Keratinocyte (primary cell): ENCODE measurements at regions not wholly inside any gene's neighbourhood (a gene's known extent, or its start where the extent isn't known, plus 50 kb on each side); places are given as distances from the start of the nearest gene placed in this dataset.

Source experiments
- DNase-seq: peaks from one replicate; pipeline ENCODE4 v3.0.0-alpha.2; 2011; ENCODE audit warnings: low read depth, missing footprints, low spot score
- FAIRE-seq: peaks from 2 replicates; lab custom pipeline; 2011; peaks lifted over from hg19 to GRCh38; lab: Jason Lieb, UNC
- H2AFZ ChIP-seq: 2 replicates; pipeline ENCODE4 v1.6.0; 2012; ENCODE audit warnings: low read length, control low read depth, inconsistent platforms; ENCODE audit not compliant: control insufficient read depth
- H3K27ac ChIP-seq: 2 replicates; pipeline ENCODE4 v1.5.1; 2011; ENCODE audit warnings: low read length; ENCODE audit not compliant: control insufficient read depth, insufficient read depth
- H3K27me3 ChIP-seq: 3 replicates; pipeline ENCODE4 v1.6.0; 2011; ENCODE audit warnings: low read length; ENCODE audit not compliant: control insufficient read depth, insufficient read depth; ENCODE audit errors: extremely low read depth
- H3K36me3 ChIP-seq, 2 experiments: 2 replicates in 1 of 2; 3 replicates in 1 of 2; pipeline ENCODE4 v1.5.1; 2011; ENCODE audit warnings: low read length in 2 of 2, mild to moderate bottlenecking in 1 of 2; ENCODE audit not compliant: control insufficient read depth in 2 of 2, insufficient read depth in 2 of 2; ENCODE audit errors: extremely low read depth in 1 of 2
- H3K4me1 ChIP-seq: 3 replicates; pipeline ENCODE4 v1.5.1; 2011; ENCODE audit warnings: low read length; ENCODE audit not compliant: control insufficient read depth, insufficient read depth; ENCODE audit errors: extremely low read depth
- H3K4me2 ChIP-seq: 3 replicates; pipeline ENCODE4 v1.6.0; 2011; ENCODE audit warnings: low read depth, low read length; ENCODE audit not compliant: control insufficient read depth, insufficient read depth; ENCODE audit errors: extremely low read depth
- H3K4me3 ChIP-seq, 3 experiments: fragments of 200-600 bp in 1 of 3; sonication (generic) in 1 of 3; 2 replicates in 2 of 3; 3 replicates in 1 of 3; pipeline ENCODE4 v1.5.1; 2011 to 2016; ENCODE audit warnings: low read length in 3 of 3, mild to moderate bottlenecking in 3 of 3, control low read depth in 2 of 3, inconsistent platforms in 1 of 3, low read depth in 1 of 3, mixed read lengths in 1 of 3, mixed run types in 1 of 3, moderate library complexity in 1 of 3; ENCODE audit not compliant: control insufficient read depth in 2 of 3, insufficient read depth in 2 of 3; ENCODE audit errors: extremely low read depth in 1 of 3
- H3K79me2 ChIP-seq: 2 replicates; pipeline ENCODE4 v1.6.0; 2012; ENCODE audit warnings: low read length; ENCODE audit not compliant: control insufficient read depth, insufficient read depth
- H3K9ac ChIP-seq: 3 replicates; pipeline ENCODE4 v1.6.0; 2011; ENCODE audit warnings: low read length; ENCODE audit not compliant: control insufficient read depth, insufficient read depth; ENCODE audit errors: extremely low read depth
- H3K9me1 ChIP-seq: 3 replicates; pipeline ENCODE4 v1.6.0; 2011; ENCODE audit warnings: low read length; ENCODE audit not compliant: control insufficient read depth, insufficient read depth; ENCODE audit errors: extremely low read depth
- H3K9me3 ChIP-seq: 2 replicates; pipeline ENCODE4 v1.5.1; 2012; ENCODE audit warnings: low read depth, low read length; ENCODE audit not compliant: control insufficient read depth
- H4K20me1 ChIP-seq: 3 replicates; pipeline ENCODE4 v1.6.0; 2011; ENCODE audit warnings: low read length; ENCODE audit not compliant: control insufficient read depth, insufficient read depth; ENCODE audit errors: extremely low read depth
- CTCF ChIP-seq, 3 experiments: IDR thresholded peaks in 1 of 3; conservative IDR thresholded peaks in 1 of 3; optimal IDR thresholded peaks in 1 of 3; 2 replicates in 2 of 3; 3 replicates in 1 of 3; pipeline versions ENCODE3 to v1.5.1; 2011; ENCODE audit warnings: low read length in 3 of 3, mild to moderate bottlenecking in 3 of 3, moderate library complexity in 2 of 3, control low read depth in 1 of 3, inconsistent platforms in 1 of 3; ENCODE audit not compliant: insufficient read depth in 2 of 3; ENCODE audit errors: extremely low read depth in 1 of 3
- EZH2 ChIP-seq: IDR thresholded peaks from one replicate; pipeline ENCODE4 v1.6.1; 2012; ENCODE audit warnings: inconsistent platforms, mild to moderate bottlenecking, low read length, moderate library complexity
- dilution Hi-C: fragments of 300-500 bp; cut with MboI; formaldehyde crosslinking; loops from one replicate; pipeline ENCODE4 v1.7.0; 2020; ENCODE audit warnings: low sequenced_read_pairs; ENCODE audit not compliant: extremely low pct_ligation_motif_present

GRCh38 chr1:54479841-54480524, 68.0 kb upstream of the ACOT11 start:
- Histone ChIP-seq H3K79me2 (no peaks in the 10 kb centered on the region), H3K9me1 (no peaks in the 10 kb centered on the region), H3K27me3 (peaks cover 10% of the 10 kb centered on the region), H3K9ac (no peak overlapping the region), H2AFZ (no peak overlapping the region), H3K4me3 (no peak overlapping the region), H3K4me2 (no peak overlapping the region), H4K20me1 (no peaks in the 10 kb centered on the region), H3K9me3 (no peaks in the 10 kb centered on the region), H3K36me3 (no peaks in the 10 kb centered on the region), H3K27ac (no peak overlapping the region), H3K4me1 (peaks cover under 1% of the 10 kb centered on the region)
- no peak for TF ChIP-seq CTCF (optimal IDR thresholded peaks at IDR 0.05 in 1 of 3, IDR thresholded peaks at IDR 0.05 in 1 of 3, conservative IDR thresholded peaks at IDR 0.05 in 1 of 3; ENCODE audit: extremely low read depth in 1 of 3, insufficient read depth in 2 of 3, low read length in 3 of 3)
- no peak for TF ChIP-seq EZH2
- DNase-seq: no peak
- dilution Hi-C loops: no loop called here
- no peak for FAIRE-seq

GRCh38 chr1:54479251-54479650, 68.8 kb upstream of the ACOT11 start:
- H3K4me1 ChIP-seq: no peaks in the 10 kb centered on the region
- H2AFZ ChIP-seq: no peak overlapping the region
- no peaks in the 10 kb centered on the region for H3K9me3 ChIP-seq
- FAIRE-seq (no peak), DNase-seq (no peak)
- H3K36me3 ChIP-seq: no peaks in the 10 kb centered on the region
- H3K9me1 ChIP-seq: no peaks in the 10 kb centered on the region
- no peak overlapping the region for H3K4me2 ChIP-seq
- no peak overlapping the region for H3K4me3 ChIP-seq
- H3K9ac ChIP-seq: no peak overlapping the region
- H4K20me1 ChIP-seq: no peaks in the 10 kb centered on the region
- peaks cover 17% of the 10 kb centered on the region for H3K27me3 ChIP-seq
- no peaks in the 10 kb centered on the region for H3K79me2 ChIP-seq
- H3K27ac ChIP-seq: no peak overlapping the region
- TF ChIP-seq EZH2: no peak
- no peak for TF ChIP-seq CTCF (optimal IDR thresholded peaks at IDR 0.05 in 1 of 3, IDR thresholded peaks at IDR 0.05 in 1 of 3, conservative IDR thresholded peaks at IDR 0.05 in 1 of 3; ENCODE audit: extremely low read depth in 1 of 3, insufficient read depth in 2 of 3, low read length in 3 of 3)
- dilution Hi-C loops: no loop called here
